AG09319 (cell line): ENCODE measurements at regions not wholly inside any gene's neighbourhood (a gene's known extent, or its start where the extent isn't known, plus 50 kb on each side); places are given as distances from the start of the nearest gene placed in this dataset.

ENCODE experiments used
- DNase-seq: peaks from one replicate; pipeline ENCODE4 v3.0.0-alpha.2; 2010; ENCODE audit warnings: low read depth; ENCODE audit errors: extremely low read depth
- CTCF ChIP-seq: IDR thresholded peaks from 2 replicates; pipeline ENCODE4 v1.5.1; 2011; ENCODE audit warnings: low read depth, mild to moderate bottlenecking, inconsistent platforms, low read length, moderate library complexity

DNA sequence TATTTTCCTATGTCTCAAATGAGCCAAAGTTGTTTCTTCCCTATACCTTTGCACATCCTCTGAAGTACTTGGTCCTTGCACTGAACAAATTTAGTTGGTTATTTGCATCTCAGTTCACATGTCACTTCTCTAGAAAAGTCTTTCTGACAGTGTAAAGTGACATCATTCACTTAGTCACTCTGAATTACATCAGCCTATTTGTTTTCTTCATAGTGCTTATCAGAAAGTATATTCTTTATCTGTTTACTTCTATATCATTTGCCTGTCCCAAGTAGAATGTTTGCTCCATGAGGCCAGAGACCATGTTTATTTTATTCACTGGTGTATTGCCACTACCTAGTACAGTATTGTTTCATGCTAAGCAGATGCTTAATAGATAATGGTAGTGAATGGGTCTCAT is 173.7 kb downstream of the HNMT start:
- TF ChIP-seq CTCF = no peak
- DNase-seq = no peak

DNA sequence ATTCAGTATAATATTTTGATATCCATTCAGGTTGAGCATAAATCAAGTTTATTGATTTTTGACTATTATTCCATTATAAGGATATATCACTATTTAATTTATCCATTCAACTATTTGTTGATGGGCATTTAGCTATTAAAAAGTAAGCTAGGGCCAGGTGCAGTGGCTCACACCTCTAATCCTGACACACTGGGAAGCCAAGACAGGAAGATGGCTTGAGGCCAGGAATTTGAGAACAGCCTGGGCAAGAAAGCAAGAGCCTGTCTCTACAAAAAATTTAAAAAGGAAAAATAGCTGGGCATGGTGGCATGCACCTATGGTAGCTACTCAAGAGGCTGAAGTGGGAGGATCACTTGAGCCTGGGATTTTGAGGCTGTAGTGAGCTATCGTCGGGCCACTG is 183.5 kb downstream of the HNMT start:
- TF ChIP-seq CTCF = no peak
- no peak for DNase-seq

DNA sequence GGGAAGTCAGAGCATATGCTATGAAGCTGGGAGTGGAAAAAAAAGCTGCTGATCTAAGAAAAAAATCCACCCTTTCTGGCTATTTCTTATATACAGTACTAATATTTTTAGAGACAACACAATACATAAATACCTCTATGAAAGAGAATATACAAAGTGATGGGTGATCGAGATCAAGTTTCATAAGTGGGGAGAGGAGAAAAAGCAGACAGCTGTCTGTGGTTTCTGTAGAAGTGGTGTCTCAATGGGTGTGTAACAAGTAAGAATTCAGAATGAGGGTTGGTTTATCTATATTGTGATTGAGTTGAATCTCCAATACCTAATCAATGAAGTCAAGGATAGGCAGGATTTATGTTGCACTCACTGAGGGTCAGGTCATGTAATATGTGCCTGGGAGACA is 191.0 kb downstream of the HNMT start:
- no peak for TF ChIP-seq CTCF
- DNase-seq = no peak

DNA sequence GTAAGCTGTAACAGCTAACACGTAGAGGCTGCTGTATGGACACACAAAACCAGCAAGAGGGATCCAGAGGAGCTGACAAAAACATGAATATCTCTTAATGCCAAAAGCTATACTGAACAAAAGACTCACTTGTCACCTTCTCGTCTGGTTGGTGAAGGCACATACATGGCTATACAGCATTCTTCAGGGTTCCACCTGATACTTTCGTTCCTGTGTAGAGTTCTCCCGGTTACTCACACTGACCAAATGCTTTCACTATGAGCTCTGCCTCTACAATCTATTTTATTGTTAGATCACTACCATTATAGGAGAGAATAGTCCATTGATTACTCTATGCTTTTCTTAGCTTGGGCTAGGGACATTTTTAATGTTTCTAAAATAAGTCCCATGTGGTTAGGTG is 193.1 kb downstream of the HNMT start:
- no peak for TF ChIP-seq CTCF
- no peak for DNase-seq

GRCh38 chr2:138170485-138170884 is 206.2 kb downstream of the HNMT start:
- DNase-seq = no peak
- TF ChIP-seq CTCF = no peak

DNA sequence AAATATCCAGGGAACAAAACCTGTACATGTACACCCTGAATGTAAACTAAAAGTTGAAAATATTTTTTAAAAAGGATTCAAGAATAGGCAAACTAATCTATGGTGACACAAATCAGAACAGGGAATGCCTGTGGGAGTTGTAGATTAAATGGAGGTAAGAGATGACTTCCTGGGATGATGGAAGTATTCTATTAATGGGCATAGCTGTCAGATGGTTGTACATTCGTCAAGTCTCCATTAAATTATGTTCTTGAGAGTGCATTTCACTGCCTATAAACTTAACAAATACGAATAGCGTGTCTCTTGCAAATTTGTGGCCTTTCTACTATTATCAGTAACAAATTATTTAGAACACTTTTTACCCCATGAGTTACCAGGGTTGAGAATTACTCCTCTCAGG is 207.0 kb downstream of the HNMT start:
- DNase-seq = no peak
- TF ChIP-seq CTCF = no peak

GRCh38 chr2:138175066-138175465 is 210.8 kb downstream of the HNMT start:
- no peak for TF ChIP-seq CTCF
- DNase-seq = no peak
